Thyroid gland (tissue), 4 donors: ENCODE measurements at regions not wholly inside any gene's neighbourhood (a gene's known extent, or its start where the extent isn't known, plus 50 kb on each side); places are given as distances from the start of the nearest gene placed in this dataset.

Source experiments
- DNase-seq, 2 donors: peaks; one replicate each; pipeline ENCODE4 v3.0.0-alpha.2; 2019
- H3K27ac ChIP-seq, 3 donors: fragments of 200-600 bp; sonication (generic); 1 replicate in 2 of 3; 2 replicates in 1 of 3; pipeline ENCODE4 v1.5.1; 2016 to 2019; ENCODE audit warnings: mild to moderate bottlenecking in 1 of 3, moderate library complexity in 1 of 3
- H3K27me3 ChIP-seq: fragments of 200-600 bp; sonication (generic); one replicate; pipeline ENCODE4 v1.5.1; 2019
- H3K36me3 ChIP-seq, 2 donors: fragments of 200-600 bp; sonication (generic); one replicate each; pipeline ENCODE4 v1.5.1; 2016 to 2019
- H3K4me1 ChIP-seq, 2 donors: fragments of 200-600 bp; sonication (generic); one replicate each; pipeline ENCODE4 v1.5.1; 2017 to 2019
- H3K4me3 ChIP-seq, 3 donors: fragments of 200-600 bp; sonication (generic); replicated peaks in 1 of 3; 1 replicate in 2 of 3; 2 replicates in 1 of 3; pipeline ENCODE4 v1.5.1; 2016; ENCODE audit warnings: mild to moderate bottlenecking in 1 of 3
- H3K9me3 ChIP-seq: fragments of 200-600 bp; sonication (generic); one replicate; pipeline ENCODE4 v1.5.1; 2017
- CTCF ChIP-seq, 6 experiments: fragments of 200-600 bp in 3 of 6; fragments of 450-650 bp in 3 of 6; sonication (generic) in 3 of 6; IDR thresholded peaks; one replicate each; pipeline ENCODE4 v1.5.1; 2016 to 2019; ENCODE audit warnings: antibody characterized with exemption in 6 of 6, mild to moderate bottlenecking in 2 of 6, inconsistent platforms in 1 of 6, moderate library complexity in 1 of 6
- POLR2A ChIP-seq, 2 donors: fragments of 450-650 bp; IDR thresholded peaks; one replicate each; pipeline ENCODE4 v1.6.1; 2017; ENCODE audit warnings: antibody characterized with exemption in 2 of 2, mild to moderate bottlenecking in 2 of 2, moderate library complexity in 1 of 2
- WGBS, 2 donors: methylation state at CpG; one replicate each; pipeline ENCODE4 v1.1.5; 2017; 5-methylcytosine and 5-hydroxymethylcytosine counted together
- intact Hi-C: fragments of 100-400 bp; cut with DNase I; formaldehyde crosslinking; loops from one replicate; pipeline ENCODE4 v1.15.1; 2023

- peak overlapping the region in 2 of 3 donors; percentile 11 to 38 for H3K4me3 ChIP-seq
- peak in 1 of 2 donors; percentile 17 for DNase-seq
- 23 to 24% methylated on average over 8 of the region's 8 CpGs for whole genome bisulfite sequencing, 2 donors
These were observed 157.2 kb upstream of the COPS8 start for GRCh38 chr2:236928380-236929037.

GRCh38 chr2:236932831-236933361, 152.8 kb upstream of the COPS8 start:
- DNase-seq, result no peak
- intact Hi-C loops, result no loop called here
- Histone ChIP-seq H3K36me3 (no peaks in the 10 kb centered on the region), H3K27me3 (no peaks in the 10 kb centered on the region), H3K4me3 (no peak overlapping the region), H3K9me3 (no peaks in the 10 kb centered on the region), H3K4me1 (peaks cover 0 to 7% of the 10 kb centered on the region in 2 donors), H3K27ac (no peak overlapping the region)
- no peak for TF ChIP-seq CTCF (IDR thresholded peaks at IDR 0.05)
- no peak for TF ChIP-seq POLR2A (IDR thresholded peaks at IDR 0.05)
- 89 to 94% methylated on average over 9 of the region's 9 CpGs for WGBS, 2 donors

More at GRCh38 chr2:236928380-236929037, 157.2 kb upstream of the COPS8 start:
- Histone ChIP-seq H3K27me3 (no peaks in the 10 kb centered on the region), H3K9me3 (no peaks in the 10 kb centered on the region), H3K4me1 (no peaks in the 10 kb centered on the region), H3K36me3 (no peaks in the 10 kb centered on the region), H3K27ac (peak overlapping the region in 2 of 3 donors; percentile 24 to 47)
- intact Hi-C loops, result no loop called here
- TF ChIP-seq CTCF (IDR thresholded peaks at IDR 0.05) (no peak), POLR2A (IDR thresholded peaks at IDR 0.05) (no peak)

GRCh38 chr2:236934166-236934565, 151.5 kb upstream of the COPS8 start:
- Histone ChIP-seq H3K36me3 (no peaks in the 10 kb centered on the region), H3K27me3 (no peaks in the 10 kb centered on the region), H3K4me3 (no peak overlapping the region), H3K27ac (no peak overlapping the region), H3K9me3 (no peaks in the 10 kb centered on the region), H3K4me1 (peaks cover 0 to 7% of the 10 kb centered on the region in 2 donors)
- intact Hi-C loops, result no loop called here
- WGBS, 2 donors, result 92 to 96% methylated on average over 6 of the region's 6 CpGs
- no peak for DNase-seq
- no peak for TF ChIP-seq CTCF (IDR thresholded peaks at IDR 0.05)
- TF ChIP-seq POLR2A (IDR thresholded peaks at IDR 0.05), result no peak

GRCh38 chr2:236934656-236935055, 151.0 kb upstream of the COPS8 start:
- H3K27ac ChIP-seq, result no peak overlapping the region
- H3K27me3 ChIP-seq, result no peaks in the 10 kb centered on the region
- H3K4me1 ChIP-seq, result peaks cover 0 to 7% of the 10 kb centered on the region in 2 donors
- WGBS, 2 donors, result 94 to 97% methylated on average over 3 of the region's 3 CpGs
- no peak overlapping the region for H3K4me3 ChIP-seq
- TF ChIP-seq POLR2A (IDR thresholded peaks at IDR 0.05), result no peak
- TF ChIP-seq CTCF (IDR thresholded peaks at IDR 0.05), result no peak
- no peaks in the 10 kb centered on the region for H3K9me3 ChIP-seq
- no peak for DNase-seq
- H3K36me3 ChIP-seq, result no peaks in the 10 kb centered on the region
- intact Hi-C loops, result no loop called here

GRCh38 chr2:236935083-236935482, 150.6 kb upstream of the COPS8 start:
- 93 to 98% methylated on average over 5 of the region's 5 CpGs for WGBS, 2 donors
- TF ChIP-seq POLR2A (IDR thresholded peaks at IDR 0.05) (no peak), CTCF (IDR thresholded peaks at IDR 0.05) (no peak)

More at GRCh38 chr2:236935083-236935482, 150.6 kb upstream of the COPS8 start:
- H3K9me3 ChIP-seq, result no peaks in the 10 kb centered on the region
- H3K27me3 ChIP-seq, result no peaks in the 10 kb centered on the region
- no peak overlapping the region for H3K4me3 ChIP-seq
- intact Hi-C loops, result no loop called here
- DNase-seq, result no peak
- H3K27ac ChIP-seq, result no peak overlapping the region
- peaks cover 0 to 7% of the 10 kb centered on the region in 2 donors for H3K4me1 ChIP-seq
- H3K36me3 ChIP-seq, result no peaks in the 10 kb centered on the region
